ENCODE measurements at regions not wholly inside any gene's neighbourhood (a gene's known extent, or its start where the extent isn't known, plus 50 kb on each side); places are given as distances from the start of the nearest gene placed in this dataset.
"Not testable (repeated sequence)": the region's sequence is repeated elsewhere in the genome, so short reads cannot be mapped to it uniquely, and the experiment has no call there.

GRCh38 chr5:162888268-162888667, 549.1 kb upstream of the CCNG1 start:
- DNase-seq, result no peak
- no peaks in the 10 kb centered on the region for H3K9me3 ChIP-seq (replicated peaks)
- no peaks in the 10 kb centered on the region for H3K4me1 ChIP-seq
- H3K4me3 ChIP-seq, result no peak overlapping the region
- peaks cover 3% of the 10 kb centered on the region; the same call in 1 of the 2 replicates for H3K27me3 ChIP-seq
- no peak overlapping the region for H3K27ac ChIP-seq
- H3K36me3 ChIP-seq, result no peaks in the 10 kb centered on the region

GRCh38 chr5:162911873-162912272, 525.5 kb upstream of the CCNG1 start:
- no peak overlapping the region for H3K4me3 ChIP-seq
- H3K4me1 ChIP-seq, result no peaks in the 10 kb centered on the region
- DNase-seq, result peak in 1 of 2 experiments; percentile 11
- no peaks in the 10 kb centered on the region for H3K9me3 ChIP-seq (replicated peaks)
- no peaks in the 10 kb centered on the region; the same call in none of the 2 replicates for H3K27me3 ChIP-seq
- no peak overlapping the region for H3K27ac ChIP-seq
- H3K36me3 ChIP-seq, result no peaks in the 10 kb centered on the region

DNA sequence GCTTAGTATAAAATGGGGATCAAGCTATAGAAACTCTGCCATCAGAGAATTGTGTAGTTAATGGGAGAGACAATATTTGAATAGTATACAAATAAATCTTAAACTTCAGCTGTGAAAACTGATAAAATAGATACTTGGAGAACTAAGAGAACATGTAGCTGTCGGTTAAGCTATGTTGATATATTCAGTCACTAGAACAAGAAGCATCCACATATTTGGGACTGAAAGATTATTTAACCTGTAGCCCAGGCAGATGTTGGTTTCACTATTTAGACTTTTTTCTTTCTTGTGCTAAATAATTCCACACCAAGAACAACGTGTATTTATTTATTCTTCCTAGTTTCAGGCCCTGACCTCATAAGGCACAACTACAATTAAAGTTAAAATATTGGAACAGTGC, 521.0 kb upstream of the CCNG1 start:
- no peak for DNase-seq
- Histone ChIP-seq H3K4me1 (no peaks in the 10 kb centered on the region), H3K27me3 (no peaks in the 10 kb centered on the region; the same call in 1 of the 2 replicates), H3K4me3 (no peak overlapping the region), H3K36me3 (no peaks in the 10 kb centered on the region), H3K9me3 (replicated peaks) (no peaks in the 10 kb centered on the region), H3K27ac (no peak overlapping the region)

DNA sequence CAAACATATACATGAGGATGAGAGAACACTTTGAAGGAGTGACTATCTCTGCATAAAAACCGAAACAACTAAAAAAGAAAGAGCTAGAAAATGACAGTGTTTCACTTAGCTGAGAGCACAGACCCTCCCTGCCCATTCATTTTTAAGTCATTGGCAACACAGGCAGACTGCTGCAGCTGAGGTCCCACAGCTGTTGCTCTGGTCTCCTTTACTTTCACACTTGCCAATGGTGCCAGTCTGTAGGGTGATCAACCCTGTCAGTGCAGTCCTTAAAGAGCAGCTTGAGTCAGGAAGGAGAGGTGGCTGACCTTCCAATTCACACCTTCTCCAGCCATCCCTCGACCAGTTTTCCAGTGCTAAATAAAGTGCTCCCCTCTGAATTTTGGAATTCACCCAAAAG, 508.3 kb upstream of the CCNG1 start:
- no peaks in the 10 kb centered on the region for H3K9me3 ChIP-seq (replicated peaks)
- H3K36me3 ChIP-seq, result no peaks in the 10 kb centered on the region
- DNase-seq, result no peak
- no peaks in the 10 kb centered on the region for H3K27me3 ChIP-seq
- no peak overlapping the region for H3K4me3 ChIP-seq
- H3K4me1 ChIP-seq, result no peaks in the 10 kb centered on the region
- H3K27ac ChIP-seq, result no peak overlapping the region

DNA sequence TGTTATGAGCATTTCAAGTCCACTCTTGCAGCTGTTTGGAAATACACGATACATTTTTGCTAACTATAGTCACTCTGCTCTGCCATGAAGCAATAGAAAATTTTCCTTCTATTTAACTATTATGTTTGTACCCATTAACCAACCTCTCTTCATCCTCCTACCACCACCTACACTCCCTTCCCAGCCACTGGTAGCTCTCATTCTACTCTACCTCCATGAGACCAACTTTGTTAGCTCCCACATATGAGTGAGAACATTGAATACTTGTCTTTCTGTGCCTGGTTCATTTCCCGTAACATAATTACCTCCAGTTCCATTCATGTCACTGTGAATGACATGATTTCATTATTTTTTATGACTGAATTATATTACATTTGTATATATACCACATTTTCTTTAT, 505.9 kb upstream of the CCNG1 start:
- Histone ChIP-seq H3K27ac (no peak overlapping the region), H3K4me1 (no peaks in the 10 kb centered on the region), H3K27me3 (no peaks in the 10 kb centered on the region), H3K4me3 (no peak overlapping the region), H3K9me3 (replicated peaks) (no peaks in the 10 kb centered on the region), H3K36me3 (no peaks in the 10 kb centered on the region)
- DNase-seq, result no peak

DNA sequence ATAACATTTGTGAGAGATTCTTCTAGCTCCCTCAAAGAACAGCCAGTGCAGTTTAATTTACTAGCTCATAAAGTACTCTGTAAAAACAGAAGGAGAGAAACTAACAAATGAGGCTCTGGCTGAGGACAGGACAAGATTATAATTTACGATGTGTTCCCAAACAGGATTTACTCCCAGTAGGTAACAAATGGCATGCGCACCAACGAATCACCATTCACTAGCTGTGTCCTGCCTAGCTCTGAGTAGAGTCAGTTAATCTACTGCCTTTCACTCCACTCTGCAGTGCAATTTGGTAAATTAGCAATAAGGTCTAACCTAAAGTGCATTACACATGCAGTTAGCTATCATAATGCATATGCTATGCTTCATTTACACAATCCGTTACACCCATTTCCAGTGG, 497.4 kb upstream of the CCNG1 start:
- Histone ChIP-seq H3K27me3 (no peaks in the 10 kb centered on the region), H3K4me1 (no peaks in the 10 kb centered on the region)

DNA sequence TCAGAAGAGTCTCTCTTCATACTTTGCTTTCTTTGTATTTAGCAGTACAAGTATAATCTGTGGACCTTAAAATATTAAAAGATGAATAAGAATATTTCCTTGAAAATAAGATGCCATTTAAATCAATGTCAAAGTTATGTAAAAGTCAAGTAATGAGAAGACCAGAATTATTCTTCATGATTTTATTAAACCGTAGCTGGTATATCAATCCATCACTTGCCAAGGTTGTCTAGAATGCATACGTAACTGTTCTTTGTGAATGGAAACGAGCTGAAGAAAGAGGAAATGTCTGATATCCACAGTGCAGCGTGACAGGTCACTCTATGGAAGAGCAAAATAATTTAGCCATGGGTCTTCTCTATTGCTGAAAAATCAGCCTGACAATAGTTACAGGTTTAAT, 488.7 kb upstream of the CCNG1 start:
- H3K27ac ChIP-seq, result no peak overlapping the region
- no peaks in the 10 kb centered on the region for H3K36me3 ChIP-seq
- no peak for DNase-seq
- no peaks in the 10 kb centered on the region for H3K4me1 ChIP-seq
- no peaks in the 10 kb centered on the region for H3K9me3 ChIP-seq (replicated peaks)
- H3K27me3 ChIP-seq, result no peaks in the 10 kb centered on the region
- no peak overlapping the region for H3K4me3 ChIP-seq

More for the DNA sequence above, 497.4 kb upstream of the CCNG1 start:
- Histone ChIP-seq H3K9me3 (replicated peaks) (no peaks in the 10 kb centered on the region), H3K27ac (no peak overlapping the region), H3K4me3 (no peak overlapping the region), H3K36me3 (no peaks in the 10 kb centered on the region)
- no peak for DNase-seq

DNA sequence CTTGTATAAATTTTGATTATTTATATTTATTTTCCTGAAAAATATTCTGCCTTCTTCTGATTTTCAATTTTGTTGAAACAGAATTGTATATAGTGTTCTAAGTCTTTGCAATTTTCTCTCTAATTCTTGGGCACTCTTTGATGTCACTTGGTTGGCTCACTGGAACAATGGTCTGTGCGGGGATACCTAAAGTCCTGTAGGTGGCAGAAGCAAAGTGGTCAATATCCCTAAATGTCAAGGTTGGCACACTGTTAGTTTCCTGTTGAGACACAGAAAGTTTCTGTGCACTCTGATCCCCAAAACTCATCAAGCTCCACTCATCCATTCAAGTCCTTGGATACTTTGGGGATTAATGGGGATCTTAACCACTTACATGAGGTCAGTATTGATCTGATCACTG, 480.8 kb upstream of the CCNG1 start:
- Histone ChIP-seq H3K4me1 (no peaks in the 10 kb centered on the region), H3K36me3 (no peaks in the 10 kb centered on the region), H3K27ac (no peak overlapping the region), H3K9me3 (replicated peaks) (no peaks in the 10 kb centered on the region), H3K4me3 (no peak overlapping the region), H3K27me3 (no peaks in the 10 kb centered on the region)
- DNase-seq, result no peak

DNA sequence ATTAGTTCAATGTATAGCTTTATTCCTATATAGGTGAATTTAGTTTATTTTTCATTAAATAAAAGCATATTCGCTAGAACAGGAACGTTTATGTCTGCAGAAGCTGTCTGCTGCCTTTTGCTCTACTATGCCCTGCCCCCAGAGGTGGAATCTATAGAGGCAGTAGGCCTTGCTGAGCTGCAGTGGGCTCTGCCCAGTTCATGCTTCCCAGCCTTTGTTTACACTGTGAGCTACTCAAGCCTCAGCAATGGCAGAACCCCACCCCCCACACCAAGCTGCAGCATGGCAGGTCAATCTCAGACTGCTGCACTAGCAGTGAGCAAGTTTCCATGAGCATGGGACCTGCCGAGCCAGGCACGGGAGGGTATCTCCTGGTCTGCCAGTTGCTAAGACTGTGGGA, 473.3 kb upstream of the CCNG1 start:
- not testable (repeated sequence) for H3K27ac ChIP-seq; H3K4me1 ChIP-seq; H3K36me3 ChIP-seq; DNase-seq; H3K27me3 ChIP-seq; H3K9me3 ChIP-seq (replicated peaks); H3K4me3 ChIP-seq

DNA sequence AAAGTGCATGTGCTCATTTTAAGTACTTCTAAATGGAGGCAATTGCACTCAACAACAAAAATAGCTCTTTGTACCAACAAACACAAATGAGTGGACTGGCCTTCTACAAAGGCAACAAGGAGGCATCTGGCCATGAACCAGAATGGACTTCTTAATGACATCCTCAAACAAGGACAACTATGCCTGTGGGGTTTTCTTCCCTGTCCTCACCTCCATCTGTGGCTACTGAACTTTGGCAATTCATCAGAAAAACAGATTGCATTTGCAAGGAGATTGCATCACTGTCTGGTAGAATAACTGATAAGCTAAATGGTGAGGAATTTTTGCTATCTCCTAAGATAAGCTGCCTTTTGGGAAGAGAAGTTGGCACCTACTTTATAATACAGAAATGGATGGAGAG, 447.3 kb upstream of the CCNG1 start:
- H3K36me3 ChIP-seq, result no peaks in the 10 kb centered on the region
- H3K4me3 ChIP-seq, result no peak overlapping the region

DNA sequence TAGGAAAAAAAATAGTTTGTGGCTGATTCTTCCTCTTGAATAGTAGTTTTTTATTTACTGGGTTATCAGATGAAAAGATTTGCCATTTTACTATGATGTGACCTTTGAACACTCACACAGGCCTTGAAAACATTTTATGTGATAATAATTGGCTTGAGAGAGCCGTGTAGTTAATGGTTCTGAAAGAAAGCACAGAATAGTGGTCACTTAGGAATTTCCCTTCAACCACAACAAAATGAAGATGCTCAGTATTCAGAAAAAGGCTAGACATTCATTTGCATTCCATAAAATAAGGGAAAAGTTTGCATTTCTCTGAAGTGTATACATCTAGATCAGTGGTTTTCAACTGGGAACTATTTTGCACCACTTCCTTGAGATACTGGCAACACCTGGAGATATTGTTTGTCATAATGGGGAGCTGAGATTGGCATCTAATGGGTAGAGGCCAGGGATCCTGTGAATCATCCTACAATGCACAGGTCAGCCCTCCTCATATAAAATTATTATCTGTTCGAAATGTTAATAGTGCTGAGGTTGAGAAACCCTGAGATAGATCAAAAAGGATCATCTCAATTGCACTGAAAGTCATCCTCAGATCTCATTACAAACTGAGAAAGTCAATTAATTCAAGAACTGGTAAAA, 446.4 kb upstream of the CCNG1 start:
- Histone ChIP-seq H3K4me3 (no peak overlapping the region), H3K4me1 (no peaks in the 10 kb centered on the region), H3K27ac (no peak overlapping the region), H3K9me3 (replicated peaks) (no peaks in the 10 kb centered on the region), H3K36me3 (no peaks in the 10 kb centered on the region), H3K27me3 (no peaks in the 10 kb centered on the region)
- DNase-seq, result no peak

More for the DNA sequence above, 447.3 kb upstream of the CCNG1 start:
- DNase-seq, result no peak
- H3K9me3 ChIP-seq (replicated peaks), result no peaks in the 10 kb centered on the region
- H3K4me1 ChIP-seq, result no peaks in the 10 kb centered on the region
- no peaks in the 10 kb centered on the region for H3K27me3 ChIP-seq
- no peak overlapping the region for H3K27ac ChIP-seq

DNA sequence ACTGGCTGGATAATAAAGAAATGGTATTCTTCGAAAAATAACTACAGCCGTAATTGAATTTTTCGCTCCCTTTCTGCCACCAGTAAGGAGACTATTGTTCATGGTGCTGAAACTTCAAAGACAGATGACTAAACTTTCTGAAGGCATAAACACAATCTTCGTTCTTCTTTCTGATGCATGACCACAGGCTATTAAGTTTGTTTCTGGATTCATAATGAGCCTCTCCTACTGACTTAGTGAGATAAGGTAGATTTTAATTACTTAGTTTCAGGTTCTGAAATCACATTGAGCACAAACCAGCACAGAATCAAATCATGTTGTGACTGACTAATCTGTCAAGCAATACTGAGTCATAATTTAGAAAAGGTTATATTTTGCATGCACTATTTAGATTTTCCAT, 441.8 kb upstream of the CCNG1 start:
- no peaks in the 10 kb centered on the region for H3K4me1 ChIP-seq
- no peak overlapping the region for H3K4me3 ChIP-seq
- H3K36me3 ChIP-seq, result no peaks in the 10 kb centered on the region
- no peak for DNase-seq
- no peaks in the 10 kb centered on the region for H3K27me3 ChIP-seq
- no peak overlapping the region for H3K27ac ChIP-seq
- no peaks in the 10 kb centered on the region for H3K9me3 ChIP-seq (replicated peaks)

DNA sequence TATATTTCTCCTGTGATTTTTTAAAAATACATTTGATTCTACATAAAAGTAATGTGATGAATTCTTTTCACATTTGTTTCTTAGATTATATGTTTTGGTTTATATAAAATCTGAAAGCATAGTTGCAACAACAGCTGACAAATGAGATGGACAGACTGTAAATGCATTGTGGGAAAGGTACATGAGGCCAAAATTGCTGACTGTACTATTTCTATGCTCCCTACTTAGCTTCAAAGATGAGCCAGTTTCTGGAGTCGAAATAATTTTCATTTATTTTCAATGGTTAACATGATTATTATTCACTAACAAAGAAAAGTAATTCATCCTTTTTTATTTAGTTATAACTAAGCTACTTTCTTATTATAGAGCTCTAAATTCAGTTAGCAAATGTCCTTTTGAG, 441.3 kb upstream of the CCNG1 start:
- Histone ChIP-seq H3K27ac (no peak overlapping the region), H3K9me3 (replicated peaks) (no peaks in the 10 kb centered on the region), H3K4me1 (no peaks in the 10 kb centered on the region), H3K4me3 (no peak overlapping the region), H3K27me3 (no peaks in the 10 kb centered on the region), H3K36me3 (no peaks in the 10 kb centered on the region)
- no peak for DNase-seq

DNA sequence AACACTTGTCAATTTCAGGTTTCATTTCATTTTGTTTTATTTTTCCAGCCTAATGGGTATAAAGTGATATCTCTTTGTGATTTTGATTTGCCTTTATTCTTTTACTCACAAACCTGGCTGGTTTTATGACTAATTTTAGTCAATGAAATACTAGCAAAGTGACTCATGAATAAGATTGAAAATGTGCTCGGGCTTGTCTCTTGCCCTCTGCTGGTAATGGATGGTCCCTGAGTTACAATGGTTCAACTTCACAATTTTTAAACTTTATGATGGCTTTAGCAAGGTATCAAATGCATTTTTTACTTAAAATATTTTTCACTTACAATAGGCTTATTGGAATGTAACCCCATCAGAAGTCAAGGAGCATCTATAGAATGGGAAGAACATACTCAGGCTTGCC, 431.4 kb upstream of the CCNG1 start:
- Histone ChIP-seq H3K4me1 (no peaks in the 10 kb centered on the region), H3K36me3 (no peaks in the 10 kb centered on the region), H3K9me3 (replicated peaks) (no peaks in the 10 kb centered on the region), H3K27me3 (0 out of 2 replicates have a peak, but pooled peaks cover 6% of the 10 kb centered on the region), H3K27ac (no peak overlapping the region), H3K4me3 (no peak overlapping the region)
- no peak for DNase-seq

GRCh38 chr5:163022582-163023128, 414.7 kb upstream of the CCNG1 start:
- H3K4me3 ChIP-seq, result no peak overlapping the region
- peaks cover 2% of the 10 kb centered on the region; the same call in 1 of the 2 replicates for H3K27me3 ChIP-seq
- DNase-seq, result no peak
- H3K36me3 ChIP-seq, result no peaks in the 10 kb centered on the region
- H3K9me3 ChIP-seq (replicated peaks), result no peaks in the 10 kb centered on the region
- no peaks in the 10 kb centered on the region for H3K4me1 ChIP-seq
- H3K27ac ChIP-seq, result no peak overlapping the region

- H3K4me3 ChIP-seq, result no peak overlapping the region
- no peak for DNase-seq
- H3K4me1 ChIP-seq, result no peaks in the 10 kb centered on the region
- H3K9me3 ChIP-seq (replicated peaks), result no peaks in the 10 kb centered on the region
- no peak overlapping the region for H3K27ac ChIP-seq
- H3K27me3 ChIP-seq, result peaks cover 2% of the 10 kb centered on the region; the same call in 1 of the 2 replicates
- no peaks in the 10 kb centered on the region for H3K36me3 ChIP-seq
These were observed 413.5 kb upstream of the CCNG1 start for GRCh38 chr5:163023846-163024245.

All from SJCRH30 (cell line).